Activated CD4-positive, alpha-beta T cell treated with anti-CD3 and anti-CD28 coated beads, Interleukin-2, amount 10 ng/mL, durations not matched to agents 7 days and 5 days (primary cell): ENCODE measurements at regions not wholly inside any gene's neighbourhood (a gene's known extent, or its start where the extent isn't known, plus 50 kb on each side); places are given as distances from the start of the nearest gene placed in this dataset.

Experiments used
- CTCF ChIA-PET: fragments of 350-600 bp; sonication (Branson Sonifier 250); formaldehyde crosslinking; loops from one replicate; lab custom pipeline; 2021; ENCODE audit warnings: antibody characterized with exemption; lab: Charles Lee
- POLR2A ChIA-PET: fragments of 350-600 bp; sonication (Branson Sonifier 250); formaldehyde crosslinking; loops from one replicate; lab custom pipeline; 2021; ENCODE audit warnings: antibody characterized with exemption; lab: Charles Lee
- DNase-seq: peaks from one replicate; pipeline ENCODE4 v3.0.0-alpha.2; 2020
- H3K27ac Mint-ChIP-seq: one replicate; pipeline ENCODE4 v1.8.0; 2021; ENCODE audit warnings: mild to moderate bottlenecking, moderate library complexity, mixed read lengths
- H3K27me3 Mint-ChIP-seq: one replicate; pipeline ENCODE4 v1.8.0; 2021; ENCODE audit warnings: mixed read lengths
- H3K36me3 Mint-ChIP-seq: one replicate; pipeline ENCODE4 v1.8.0; 2021; ENCODE audit warnings: low read depth, mixed read lengths
- H3K4me1 Mint-ChIP-seq: one replicate; pipeline ENCODE4 v1.8.0; 2021; ENCODE audit warnings: mixed read lengths
- H3K4me3 Mint-ChIP-seq: one replicate; pipeline ENCODE4 v1.8.0; 2021; ENCODE audit warnings: mild to moderate bottlenecking, moderate library complexity, mixed read lengths
- H3K9me3 Mint-ChIP-seq: one replicate; pipeline ENCODE4 v1.8.0; 2021; ENCODE audit warnings: mixed read lengths

DNA sequence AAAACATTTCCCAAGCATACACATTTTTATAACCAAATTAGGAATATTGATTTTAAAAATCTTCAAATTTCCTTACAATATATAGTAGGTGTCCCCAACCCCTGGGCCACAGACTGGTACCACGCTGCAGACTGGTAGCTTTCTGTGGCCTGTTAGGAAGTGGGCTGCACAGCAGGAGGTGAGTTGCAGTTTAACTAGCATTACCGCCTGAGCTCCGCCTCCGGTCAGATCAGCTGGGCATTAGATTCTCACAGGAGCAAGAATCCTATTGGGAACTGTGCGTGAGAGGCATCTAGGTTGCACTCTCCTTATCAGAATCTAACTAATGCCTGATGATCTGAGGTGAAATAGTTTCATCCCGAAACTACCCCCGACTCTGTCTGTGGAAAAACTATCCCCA lies 62.1 kb downstream of the ZWINT start:
- no peaks in the 10 kb centered on the region for H3K27me3 Mint-ChIP-seq
- no peak overlapping the region for H3K4me3 Mint-ChIP-seq
- no peaks in the 10 kb centered on the region for H3K36me3 Mint-ChIP-seq
- ChIA-PET POLR2A (no interaction called here), CTCF (no interaction called here)
- no peaks in the 10 kb centered on the region for H3K4me1 Mint-ChIP-seq
- H3K9me3 Mint-ChIP-seq, result no peaks in the 10 kb centered on the region
- H3K27ac Mint-ChIP-seq, result no peak overlapping the region
- no peak for DNase-seq

DNA sequence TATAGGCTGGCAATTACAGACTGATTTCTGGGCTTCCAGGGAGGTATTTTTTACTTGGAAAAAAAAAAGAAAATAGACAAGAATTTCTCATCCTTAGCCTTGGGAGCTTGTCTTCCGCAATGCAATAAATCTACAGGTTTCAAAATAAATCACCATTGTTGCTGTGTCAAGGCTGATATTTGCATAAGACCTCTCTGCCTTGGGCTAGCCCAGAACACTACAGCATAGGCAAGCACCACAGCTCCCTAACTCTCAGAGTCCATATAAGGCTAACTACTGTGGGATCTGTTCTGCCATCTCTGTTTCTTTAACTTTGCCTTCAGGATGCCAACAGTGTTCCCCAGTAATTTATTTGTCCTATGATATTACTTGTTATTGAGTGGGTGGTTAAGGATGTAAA lies 64.4 kb downstream of the ZWINT start:
- no peaks in the 10 kb centered on the region for H3K4me1 Mint-ChIP-seq
- no peak overlapping the region for H3K4me3 Mint-ChIP-seq
- H3K36me3 Mint-ChIP-seq, result no peaks in the 10 kb centered on the region
- H3K27ac Mint-ChIP-seq, result no peak overlapping the region
- no peak for DNase-seq
- ChIA-PET CTCF (no interaction called here), POLR2A (no interaction called here)
- H3K9me3 Mint-ChIP-seq, result no peaks in the 10 kb centered on the region
- H3K27me3 Mint-ChIP-seq, result no peaks in the 10 kb centered on the region

DNA sequence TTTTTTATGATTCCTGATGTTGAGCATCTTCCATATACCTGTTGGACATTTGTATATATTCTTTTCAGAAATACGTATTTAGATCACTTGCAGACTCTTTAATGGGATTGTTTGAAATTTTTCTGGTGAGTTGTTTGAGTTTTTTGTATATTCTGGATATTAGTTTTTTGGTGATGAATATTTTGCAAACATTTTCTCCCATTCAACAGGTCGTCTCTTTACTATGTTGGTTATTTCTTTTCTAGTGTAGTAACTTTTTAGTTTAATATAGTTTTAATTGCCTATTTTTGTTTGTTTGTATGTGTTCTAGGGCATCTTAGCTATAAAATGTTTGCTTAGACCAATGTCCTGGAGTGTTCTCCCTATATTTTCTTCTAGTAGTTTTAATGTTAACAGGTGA lies 72.7 kb downstream of the ZWINT start:
- Mint-ChIP-seq H3K27me3 (no peaks in the 10 kb centered on the region), H3K9me3 (no peaks in the 10 kb centered on the region), H3K36me3 (no peaks in the 10 kb centered on the region), H3K27ac (no peak overlapping the region), H3K4me1 (no peaks in the 10 kb centered on the region), H3K4me3 (no peak overlapping the region)
- no peak for DNase-seq
- ChIA-PET CTCF (no interaction called here), POLR2A (no interaction called here)

DNA sequence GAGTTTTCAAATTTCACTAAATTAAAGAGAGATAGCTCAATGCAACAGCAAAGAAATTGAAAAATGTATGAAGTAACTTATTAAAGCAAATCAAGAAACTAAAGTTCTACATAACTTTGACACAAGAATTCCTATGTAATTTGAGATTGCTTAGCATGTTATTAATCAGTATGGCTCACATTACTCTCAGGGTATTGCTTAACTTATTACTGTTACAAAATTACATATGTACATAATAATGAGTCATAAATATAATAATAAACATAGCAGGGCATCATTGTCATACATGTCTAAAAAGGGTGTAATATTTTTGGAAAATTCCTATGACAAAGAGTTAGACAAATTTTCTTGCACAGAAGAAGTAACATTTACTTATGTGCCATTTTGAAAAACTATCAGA lies 75.0 kb downstream of the ZWINT start:
- H3K27ac Mint-ChIP-seq, result no peak overlapping the region
- H3K4me1 Mint-ChIP-seq, result no peaks in the 10 kb centered on the region
- no peak for DNase-seq
- POLR2A ChIA-PET, result no interaction called here
- CTCF ChIA-PET, result no interaction called here
- H3K4me3 Mint-ChIP-seq, result no peak overlapping the region
- no peaks in the 10 kb centered on the region for H3K36me3 Mint-ChIP-seq
- H3K9me3 Mint-ChIP-seq, result no peaks in the 10 kb centered on the region
- H3K27me3 Mint-ChIP-seq, result no peaks in the 10 kb centered on the region

DNA sequence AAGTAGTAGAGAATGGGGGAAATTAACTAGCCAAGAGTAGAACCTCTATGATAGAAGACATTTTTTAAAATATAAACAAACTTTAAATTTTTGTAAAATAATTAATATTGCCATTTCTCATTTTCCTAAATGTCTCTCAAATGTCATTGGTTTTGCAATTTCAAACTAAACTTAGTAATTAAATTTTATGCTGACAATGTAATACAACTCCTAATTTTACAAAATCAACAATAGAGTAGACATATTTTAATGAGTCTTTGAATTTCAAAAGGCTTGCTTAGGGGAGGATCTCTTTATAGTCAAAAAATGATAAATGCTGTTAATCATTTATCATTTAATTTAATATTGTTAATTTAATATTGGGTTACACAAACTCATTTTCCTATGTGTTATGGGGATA lies 81.8 kb downstream of the ZWINT start:
- DNase-seq, result no peak
- CTCF ChIA-PET, result no interaction called here
- Mint-ChIP-seq H3K36me3 (no peaks in the 10 kb centered on the region), H3K4me3 (no peak overlapping the region), H3K27me3 (no peaks in the 10 kb centered on the region), H3K27ac (no peak overlapping the region), H3K9me3 (no peaks in the 10 kb centered on the region), H3K4me1 (no peaks in the 10 kb centered on the region)
- POLR2A ChIA-PET, result no interaction called here

DNA sequence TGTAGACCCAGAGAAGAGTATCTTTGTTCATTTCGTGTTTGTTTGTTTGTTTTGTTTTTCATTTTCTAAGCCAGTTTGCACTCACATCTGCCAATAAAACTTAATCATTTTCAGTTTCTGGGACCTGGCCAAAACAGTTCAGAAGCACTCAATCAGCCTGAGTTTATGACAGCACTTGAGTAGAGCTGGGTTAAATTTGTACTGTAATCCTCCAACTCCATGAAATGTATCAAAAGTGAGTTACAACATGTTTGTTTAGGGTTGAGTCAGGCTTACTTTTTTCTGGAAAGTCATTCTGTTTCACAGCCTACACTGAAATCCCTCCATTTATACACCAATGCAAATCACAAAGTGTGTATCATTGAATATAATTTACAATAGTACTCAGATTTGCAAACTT lies 91.9 kb downstream of the ZWINT start:
- CTCF ChIA-PET, result no interaction called here
- Mint-ChIP-seq H3K27ac (no peak overlapping the region), H3K4me1 (no peaks in the 10 kb centered on the region), H3K36me3 (no peaks in the 10 kb centered on the region), H3K27me3 (no peaks in the 10 kb centered on the region), H3K4me3 (no peak overlapping the region), H3K9me3 (no peaks in the 10 kb centered on the region)
- DNase-seq, result no peak
- POLR2A ChIA-PET, result no interaction called here

DNA sequence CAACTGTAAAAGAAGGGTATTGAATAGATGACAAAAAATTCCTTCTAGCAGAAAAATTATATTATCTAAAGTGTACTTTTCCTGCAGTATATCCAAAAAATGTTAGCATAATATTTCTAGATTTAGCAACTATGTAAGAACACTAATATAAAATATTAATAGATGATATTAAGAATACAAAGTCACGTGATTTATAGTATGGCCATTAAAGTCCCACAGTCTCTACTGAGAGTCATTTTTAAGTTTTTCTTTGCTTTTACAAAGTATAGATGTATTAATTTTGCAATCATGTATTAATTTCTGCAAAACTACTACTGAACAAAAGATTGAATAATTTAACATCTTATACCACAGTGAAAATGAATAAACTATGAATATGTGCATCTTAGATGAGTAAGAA lies 94.9 kb downstream of the ZWINT start:
- Mint-ChIP-seq H3K9me3 (no peaks in the 10 kb centered on the region), H3K4me3 (no peak overlapping the region), H3K4me1 (no peaks in the 10 kb centered on the region), H3K27me3 (no peaks in the 10 kb centered on the region), H3K27ac (no peak overlapping the region), H3K36me3 (no peaks in the 10 kb centered on the region)
- POLR2A ChIA-PET, result no interaction called here
- CTCF ChIA-PET, result no interaction called here
- no peak for DNase-seq

DNA sequence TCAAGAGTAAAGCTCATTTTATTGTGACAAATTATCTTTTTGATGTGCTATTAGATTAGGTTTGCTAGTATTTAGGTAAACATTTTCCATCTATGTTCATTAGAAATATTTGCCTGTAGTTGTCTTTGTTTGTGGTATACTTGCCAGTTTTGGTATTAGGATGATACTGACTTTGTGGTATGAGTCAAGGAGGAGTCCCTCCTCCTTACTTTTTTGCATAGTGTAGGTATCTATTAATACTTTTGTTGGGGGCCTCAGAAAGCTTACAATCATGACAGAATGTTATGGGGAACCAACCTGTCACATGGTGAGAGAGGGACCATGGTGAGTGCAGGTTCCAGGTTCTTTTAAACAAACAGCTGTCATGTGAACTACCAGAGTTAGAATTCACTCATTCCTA lies 102.1 kb downstream of the ZWINT start:
- Mint-ChIP-seq H3K4me1 (no peaks in the 10 kb centered on the region), H3K9me3 (peaks cover 1% of the 10 kb centered on the region), H3K4me3 (no peak overlapping the region), H3K27ac (no peak overlapping the region), H3K36me3 (no peaks in the 10 kb centered on the region), H3K27me3 (no peaks in the 10 kb centered on the region)
- CTCF ChIA-PET, result no interaction called here
- no peak for DNase-seq
- POLR2A ChIA-PET, result no interaction called here

DNA sequence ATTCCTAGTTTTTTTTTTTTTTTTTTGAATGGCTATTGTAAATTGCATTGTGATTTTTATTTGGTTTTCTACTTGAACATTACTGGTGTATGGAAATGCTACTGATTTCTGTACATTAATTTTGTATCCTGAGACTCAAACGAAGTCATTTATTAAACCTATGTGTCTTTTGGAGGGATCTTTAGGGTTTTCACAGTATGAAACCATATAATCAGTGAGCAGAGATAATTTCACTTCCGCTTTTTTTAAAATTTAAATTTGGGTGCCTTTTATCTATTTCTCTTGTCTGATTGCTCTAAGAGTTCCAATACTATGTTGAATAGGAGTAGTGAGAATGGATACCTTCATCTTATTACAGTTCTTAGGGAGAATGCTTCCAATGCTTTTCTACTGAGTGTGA lies 102.7 kb downstream of the ZWINT start:
- Mint-ChIP-seq H3K4me3 (no peak overlapping the region), H3K27ac (no peak overlapping the region), H3K36me3 (no peaks in the 10 kb centered on the region), H3K9me3 (peaks cover 4% of the 10 kb centered on the region), H3K4me1 (no peaks in the 10 kb centered on the region), H3K27me3 (no peaks in the 10 kb centered on the region)
- POLR2A ChIA-PET, result no interaction called here
- CTCF ChIA-PET, result no interaction called here
- DNase-seq, result no peak

DNA sequence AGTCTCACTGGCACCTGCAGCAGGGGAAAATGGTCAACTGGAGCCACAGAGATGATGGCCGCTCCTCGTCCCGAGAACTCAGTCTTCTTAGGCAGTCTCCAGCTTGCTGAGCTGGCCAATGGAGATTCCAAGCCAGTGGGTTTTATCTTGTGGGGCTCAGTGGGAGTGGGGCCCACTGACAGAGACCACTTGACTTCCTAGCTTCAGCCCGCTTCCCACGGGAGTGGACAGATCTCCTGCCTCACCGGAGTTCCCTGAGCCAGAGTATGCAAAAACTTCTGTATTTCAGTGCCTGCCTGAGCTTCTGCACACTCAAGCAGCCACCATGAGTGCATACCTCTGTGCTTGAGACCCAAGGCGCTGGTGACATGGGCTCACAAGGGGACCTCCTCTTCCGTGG lies 105.8 kb downstream of the ZWINT start:
- H3K36me3 Mint-ChIP-seq, result no peaks in the 10 kb centered on the region
- ChIA-PET POLR2A (no interaction called here), CTCF (no interaction called here)
- H3K4me1 Mint-ChIP-seq, result no peaks in the 10 kb centered on the region
- no peak overlapping the region for H3K4me3 Mint-ChIP-seq
- H3K27ac Mint-ChIP-seq, result no peak overlapping the region
- DNase-seq, result no peak
- peaks cover 6% of the 10 kb centered on the region for H3K9me3 Mint-ChIP-seq
- no peaks in the 10 kb centered on the region for H3K27me3 Mint-ChIP-seq

DNA sequence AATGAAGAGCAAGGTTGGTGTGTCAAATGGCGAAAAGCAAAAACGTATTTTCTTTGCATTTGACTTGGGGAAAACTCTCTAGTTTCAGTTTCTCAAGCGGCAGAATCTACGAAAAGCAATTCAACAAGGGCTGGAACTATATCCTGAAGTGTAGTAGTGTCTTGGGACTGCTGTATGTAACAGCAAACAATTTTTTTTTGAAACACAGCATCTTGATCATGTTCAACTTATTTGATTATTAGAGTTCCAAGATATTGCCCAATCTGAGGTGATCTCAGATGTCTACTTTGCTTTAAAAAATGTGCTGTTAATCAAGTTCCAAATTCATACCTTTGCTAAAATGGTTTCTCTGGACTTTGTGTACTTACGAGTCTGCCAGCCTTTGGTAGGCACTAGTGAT lies 120.6 kb downstream of the ZWINT start:
- Mint-ChIP-seq H3K27ac (no peak overlapping the region), H3K27me3 (no peaks in the 10 kb centered on the region), H3K9me3 (no peaks in the 10 kb centered on the region), H3K4me1 (no peaks in the 10 kb centered on the region), H3K36me3 (no peaks in the 10 kb centered on the region), H3K4me3 (no peak overlapping the region)
- DNase-seq, result no peak
- POLR2A ChIA-PET, result no interaction called here
- CTCF ChIA-PET, result no interaction called here

DNA sequence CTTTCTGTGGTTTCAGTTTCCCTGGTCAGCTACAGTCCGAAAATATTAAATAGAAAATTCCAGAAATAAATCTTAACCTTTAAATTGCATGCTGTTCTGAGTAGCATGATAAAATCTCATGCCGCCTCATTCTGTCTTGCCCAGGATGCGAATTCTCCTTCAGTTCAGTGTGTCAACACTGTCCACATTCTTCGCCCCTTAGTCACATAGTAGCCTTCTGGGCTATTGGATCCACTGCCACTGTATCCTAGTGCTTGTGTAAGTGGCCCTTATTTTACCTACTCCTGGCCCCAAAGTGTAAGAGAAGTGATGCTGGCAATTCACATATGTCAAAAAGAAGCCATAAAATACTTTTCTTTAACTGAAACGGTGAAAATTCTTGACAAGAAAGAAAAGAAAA lies 129.6 kb downstream of the ZWINT start:
- DNase-seq, result no peak
- H3K36me3 Mint-ChIP-seq, result no peaks in the 10 kb centered on the region
- H3K27me3 Mint-ChIP-seq, result no peaks in the 10 kb centered on the region
- H3K4me3 Mint-ChIP-seq, result no peak overlapping the region
- no peaks in the 10 kb centered on the region for H3K9me3 Mint-ChIP-seq
- CTCF ChIA-PET, result no interaction called here
- no peaks in the 10 kb centered on the region for H3K4me1 Mint-ChIP-seq
- POLR2A ChIA-PET, result no interaction called here
- no peak overlapping the region for H3K27ac Mint-ChIP-seq

DNA sequence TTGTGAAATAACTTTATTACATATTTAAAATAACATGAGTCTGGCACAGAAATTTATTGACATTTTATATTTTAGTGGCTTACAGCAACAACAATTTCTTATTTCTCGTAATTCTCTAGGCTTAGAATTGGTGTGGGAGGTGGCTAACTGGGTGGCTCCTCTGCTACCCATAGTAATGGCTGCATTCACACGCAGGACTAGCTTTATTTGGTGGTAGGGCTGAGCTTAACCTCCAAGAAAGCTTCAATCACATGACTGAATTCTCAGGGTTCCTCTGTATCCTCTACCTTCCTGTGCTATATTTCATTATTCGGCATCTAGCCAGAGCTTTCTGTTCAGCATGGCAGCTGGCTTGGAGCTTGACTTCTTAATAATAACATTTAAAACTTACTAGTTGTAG lies 138.8 kb downstream of the ZWINT start:
- H3K36me3 Mint-ChIP-seq, result no peaks in the 10 kb centered on the region
- H3K9me3 Mint-ChIP-seq, result no peaks in the 10 kb centered on the region
- H3K27me3 Mint-ChIP-seq, result no peaks in the 10 kb centered on the region
- no peak overlapping the region for H3K27ac Mint-ChIP-seq
- H3K4me1 Mint-ChIP-seq, result no peaks in the 10 kb centered on the region
- ChIA-PET POLR2A (no interaction called here), CTCF (no interaction called here)
- H3K4me3 Mint-ChIP-seq, result no peak overlapping the region
- DNase-seq, result no peak

DNA sequence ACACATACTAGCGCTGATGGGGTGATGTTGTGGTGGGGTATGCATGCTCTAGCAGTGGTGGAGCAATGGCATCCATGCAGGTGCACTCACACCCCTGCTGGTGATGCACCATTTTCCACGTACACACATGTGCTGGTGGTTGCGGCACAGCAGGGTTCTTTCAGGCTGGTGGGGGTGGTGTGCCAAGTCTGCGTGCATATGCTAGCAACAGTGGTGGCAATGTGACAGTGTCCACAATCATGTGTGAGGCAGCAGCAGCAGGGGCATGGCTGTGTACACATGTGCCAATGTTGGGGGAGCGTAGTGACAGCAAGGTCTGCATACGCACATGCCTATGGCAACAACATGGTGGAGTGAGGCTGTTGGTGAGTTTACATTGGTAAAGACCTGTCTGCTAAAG lies 148.1 kb downstream of the ZWINT start:
- CTCF ChIA-PET, result no interaction called here
- peaks cover 4% of the 10 kb centered on the region for H3K9me3 Mint-ChIP-seq
- POLR2A ChIA-PET, result no interaction called here
- no peak overlapping the region for H3K4me3 Mint-ChIP-seq
- H3K36me3 Mint-ChIP-seq, result no peaks in the 10 kb centered on the region
- H3K4me1 Mint-ChIP-seq, result no peaks in the 10 kb centered on the region
- H3K27me3 Mint-ChIP-seq, result no peaks in the 10 kb centered on the region
- no peak overlapping the region for H3K27ac Mint-ChIP-seq
- DNase-seq, result no peak

DNA sequence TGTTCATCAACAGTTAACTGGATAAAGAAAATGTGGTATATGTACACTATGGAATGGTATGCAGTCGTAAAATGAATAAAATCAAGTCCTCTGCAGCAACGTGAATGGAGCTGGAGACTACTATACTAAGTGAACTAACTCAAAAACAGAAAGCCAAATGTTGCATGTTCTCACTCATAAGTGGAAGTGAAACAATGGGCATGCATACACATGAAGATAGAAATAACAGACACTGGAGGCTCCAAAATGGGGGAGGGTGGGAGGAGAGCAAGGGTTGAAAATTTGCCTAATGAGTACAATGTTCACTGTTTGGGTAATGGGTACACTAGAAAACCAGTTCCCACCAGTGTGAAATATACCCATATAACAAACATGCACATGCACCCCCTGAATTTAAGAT lies 179.5 kb downstream of the ZWINT start:
- H3K36me3 Mint-ChIP-seq, result no peaks in the 10 kb centered on the region
- peaks cover 3% of the 10 kb centered on the region for H3K9me3 Mint-ChIP-seq
- ChIA-PET POLR2A (no interaction called here), CTCF (no interaction called here)
- H3K27me3 Mint-ChIP-seq, result no peaks in the 10 kb centered on the region
- H3K4me1 Mint-ChIP-seq, result no peaks in the 10 kb centered on the region
- no peak overlapping the region for H3K27ac Mint-ChIP-seq
- H3K4me3 Mint-ChIP-seq, result no peak overlapping the region
- DNase-seq, result no peak
